GM21390 (cell line): ENCODE measurements at regions not wholly inside any gene's neighbourhood (a gene's known extent, or its start where the extent isn't known, plus 50 kb on each side); places are given as distances from the start of the nearest gene placed in this dataset.
"Not testable (repeated sequence)": the region's sequence is repeated elsewhere in the genome, so short reads cannot be mapped to it uniquely, and the experiment has no call there.

Source experiments
- ATAC-seq: cut with Tn5 transposase; IDR thresholded peaks from one replicate; pipeline ENCODE4 v1.9.1; 2021; ENCODE audit not compliant: unreplicated experiment

DNA sequence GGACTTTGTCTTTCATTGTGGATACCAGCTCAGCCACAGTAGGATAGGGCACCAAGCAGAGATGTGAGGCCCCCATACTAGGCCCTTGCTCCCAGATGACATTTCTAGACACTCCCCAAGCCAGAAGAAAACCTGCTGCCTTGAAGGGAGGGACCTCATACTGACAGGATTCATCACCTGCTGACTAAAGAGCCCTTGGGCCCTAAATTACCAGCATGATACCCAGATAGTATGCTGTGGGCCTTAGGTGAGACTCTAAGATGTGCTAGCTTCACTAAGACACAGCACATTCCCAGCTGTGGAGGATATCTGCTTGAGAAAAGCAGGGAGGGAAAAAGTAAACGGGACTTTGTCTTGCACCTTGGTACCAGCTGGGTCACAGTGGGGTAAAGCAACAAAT, 324.0 kb downstream of the TBL1XR1 start:
- peak; percentile 13 for ATAC-seq

DNA sequence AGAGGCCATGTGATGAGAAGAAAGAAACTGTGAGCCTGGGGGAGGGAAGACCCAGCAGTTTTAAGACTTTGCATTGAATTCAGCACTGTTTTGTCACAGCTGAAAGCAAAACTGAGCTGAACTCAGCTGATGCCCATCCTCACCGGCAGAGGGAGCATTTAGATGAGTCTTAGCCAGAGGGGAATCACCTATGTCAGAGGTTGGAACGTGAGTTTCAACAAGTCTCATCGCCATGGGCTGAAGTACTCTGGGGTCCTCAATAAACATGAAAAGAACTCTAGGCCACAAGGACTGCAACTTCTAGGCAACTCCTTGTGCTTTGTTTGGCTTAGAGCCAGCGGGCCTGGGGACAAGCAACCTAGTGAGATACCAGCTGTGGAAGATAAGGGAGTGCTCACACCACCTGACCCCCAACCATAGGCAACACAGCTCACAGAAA, 324.5 kb downstream of the TBL1XR1 start:
- ATAC-seq, result peak; percentile 96

DNA sequence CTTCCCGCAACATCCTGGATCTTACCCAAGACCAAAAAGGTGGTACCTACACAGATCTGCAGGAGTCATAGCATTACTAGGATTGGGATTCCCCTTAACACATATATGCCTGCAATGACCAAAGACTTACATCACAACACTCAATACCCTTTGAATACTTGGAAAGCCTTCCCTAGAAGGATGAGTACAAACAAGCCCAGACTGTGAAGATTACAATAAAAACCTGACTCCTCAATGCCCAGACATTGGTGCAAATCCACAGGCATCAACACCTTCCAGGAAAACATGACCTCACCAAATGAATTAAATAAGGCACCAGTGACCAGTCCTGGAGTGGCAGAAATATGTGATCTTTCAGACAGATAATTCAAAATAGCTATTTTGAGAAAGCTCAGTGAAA, 326.8 kb downstream of the TBL1XR1 start:
- ATAC-seq, result no peak

DNA sequence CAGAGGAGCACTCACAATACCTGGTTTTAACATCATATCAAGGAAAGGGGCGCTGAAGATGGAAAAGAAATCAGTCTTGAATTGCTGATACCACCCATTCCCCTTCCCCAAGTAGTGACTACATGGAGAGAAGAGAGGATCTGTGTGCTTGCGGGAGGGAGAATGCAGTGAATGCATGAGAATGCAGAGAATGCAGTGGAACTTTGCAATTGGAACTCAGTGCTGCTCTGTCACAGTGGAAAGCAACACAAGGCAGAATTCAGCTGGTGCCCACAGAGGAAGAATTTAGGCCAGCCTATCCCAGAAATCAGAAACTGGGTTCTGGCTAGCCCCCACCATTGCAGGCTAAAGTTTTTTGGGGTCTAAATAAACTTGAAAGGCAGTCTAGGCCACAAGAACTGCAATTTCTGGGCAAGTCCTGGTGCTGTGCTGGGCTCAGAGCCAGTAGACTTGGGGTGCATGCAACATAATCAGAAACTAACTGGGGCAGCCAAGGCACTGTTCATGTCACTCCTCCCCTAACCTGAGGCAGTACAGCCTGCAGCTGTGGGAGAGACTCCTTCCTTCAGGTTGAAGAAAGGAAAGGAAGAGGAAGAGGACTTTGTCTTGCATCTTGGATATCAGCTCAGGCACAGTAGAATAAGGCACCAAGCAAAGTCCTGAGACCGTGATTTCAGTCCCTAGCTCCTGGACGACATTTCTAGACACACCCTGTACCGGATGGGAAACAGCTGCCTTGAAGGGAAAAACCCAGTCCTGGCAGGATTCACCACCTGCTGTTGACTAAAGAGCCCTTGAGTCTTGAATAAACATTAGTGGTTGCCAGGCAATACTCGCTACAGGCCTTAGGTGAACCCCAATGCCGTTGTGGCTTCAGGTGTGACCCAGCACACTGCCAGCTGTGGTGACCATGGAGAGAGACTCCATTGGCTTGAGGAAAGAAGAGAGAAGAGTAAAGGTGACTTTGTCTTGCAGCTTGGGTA, 329.3 kb downstream of the TBL1XR1 start:
- ATAC-seq, result no peak

DNA sequence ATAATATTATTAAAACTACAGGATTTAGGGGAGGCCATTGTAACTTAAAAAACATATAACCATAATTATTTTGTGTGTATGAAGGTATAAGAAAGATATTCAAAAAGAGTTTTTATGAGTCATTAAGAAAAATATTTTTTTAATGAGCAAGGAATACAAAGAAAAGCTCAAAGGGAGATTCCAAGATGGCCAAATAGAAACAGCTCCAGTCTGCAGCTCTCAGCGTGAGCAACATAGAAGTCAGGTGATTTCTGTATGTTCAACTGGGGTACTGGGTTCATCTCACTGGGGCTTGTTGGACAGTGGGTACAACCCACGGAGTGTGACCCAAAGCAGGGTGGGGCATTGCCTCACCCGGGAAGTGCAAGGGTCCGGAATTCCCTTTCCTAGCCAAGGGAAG, 336.1 kb downstream of the TBL1XR1 start:
- ATAC-seq, result no peak

DNA sequence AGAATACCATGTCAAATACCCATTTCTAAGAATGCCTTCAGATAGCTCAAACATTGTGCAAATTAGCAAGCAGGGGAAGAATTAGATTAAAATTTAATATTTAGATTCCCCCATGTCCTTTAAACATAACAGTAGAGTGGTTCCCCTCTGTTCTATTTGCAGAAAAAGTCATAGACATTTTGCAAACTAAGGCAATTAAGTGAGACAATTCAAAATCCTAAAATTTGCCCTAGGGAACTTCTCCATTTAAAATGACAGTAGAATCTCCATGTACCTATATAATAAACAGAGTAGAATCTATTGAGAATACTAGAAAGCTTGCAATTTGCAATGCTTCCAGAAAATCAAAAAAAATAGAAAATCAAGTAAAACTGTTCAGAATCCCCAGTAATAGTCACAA, 340.6 kb downstream of the TBL1XR1 start:
- ATAC-seq, result no peak

DNA sequence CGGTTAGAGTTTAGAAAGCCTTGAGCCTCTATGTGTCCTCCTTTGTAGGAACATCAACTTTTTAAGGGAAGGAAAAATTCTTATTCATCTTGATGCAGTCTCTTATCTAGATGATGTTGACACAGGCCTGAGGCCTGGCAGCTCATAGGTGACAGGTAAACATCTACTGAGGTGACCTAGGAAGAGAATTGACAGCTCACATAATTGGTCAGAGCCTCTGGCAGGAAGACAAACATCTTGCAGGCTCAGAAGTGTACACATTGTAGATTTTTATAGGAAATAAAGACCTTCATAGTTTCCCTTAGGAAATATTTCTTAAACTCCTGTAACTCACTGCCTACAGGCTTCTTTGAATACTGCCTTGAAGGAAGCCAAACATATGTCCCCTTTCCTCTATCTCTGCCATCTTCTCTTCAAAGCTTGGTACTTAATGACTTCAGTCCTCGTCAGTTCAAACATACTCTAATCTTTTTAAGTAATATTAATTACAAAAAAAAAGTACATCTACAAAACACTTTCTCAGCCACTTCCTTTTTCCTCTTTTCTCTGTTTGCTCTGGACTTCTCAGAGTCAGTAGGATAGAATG, 341.3 kb downstream of the TBL1XR1 start:
- ATAC-seq, result no peak

DNA sequence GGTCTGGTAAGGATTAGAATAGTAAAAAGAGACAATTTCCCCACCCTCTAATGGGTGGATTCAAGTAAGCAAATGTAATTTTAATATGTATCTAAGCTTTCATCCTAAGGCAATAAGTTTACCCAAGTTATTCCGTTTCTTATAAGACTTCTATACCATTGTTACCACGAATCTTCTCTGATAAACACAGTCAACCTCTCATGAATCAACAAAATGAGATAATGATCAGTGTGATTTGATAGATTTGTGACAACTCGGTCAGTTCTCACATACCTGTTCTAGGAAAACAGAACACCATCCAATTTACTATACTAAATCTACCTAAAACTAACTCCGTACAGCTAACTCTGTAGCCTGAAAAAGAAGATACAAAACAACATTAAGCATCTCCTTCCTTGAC, 342.1 kb downstream of the TBL1XR1 start:
- ATAC-seq, result no peak

DNA sequence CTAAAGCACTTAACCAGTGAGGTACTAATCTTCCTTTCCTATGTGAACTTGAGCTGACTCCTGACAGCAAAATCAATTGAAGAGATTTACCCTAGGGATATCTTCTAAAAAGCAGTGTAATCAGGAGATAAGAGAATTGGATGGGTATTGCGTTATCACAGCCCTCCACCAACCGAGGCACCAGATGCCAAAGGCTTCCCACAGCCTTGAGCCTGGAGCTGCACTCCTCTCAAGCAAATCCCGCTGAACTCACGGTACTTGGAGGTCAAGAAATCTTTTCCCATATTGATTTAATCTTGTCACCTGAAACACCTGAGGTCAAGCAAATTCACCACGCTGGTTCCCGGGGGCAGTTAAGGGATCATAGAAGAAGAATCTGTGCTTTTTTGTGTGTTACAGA, 346.8 kb downstream of the TBL1XR1 start:
- no peak for ATAC-seq

DNA sequence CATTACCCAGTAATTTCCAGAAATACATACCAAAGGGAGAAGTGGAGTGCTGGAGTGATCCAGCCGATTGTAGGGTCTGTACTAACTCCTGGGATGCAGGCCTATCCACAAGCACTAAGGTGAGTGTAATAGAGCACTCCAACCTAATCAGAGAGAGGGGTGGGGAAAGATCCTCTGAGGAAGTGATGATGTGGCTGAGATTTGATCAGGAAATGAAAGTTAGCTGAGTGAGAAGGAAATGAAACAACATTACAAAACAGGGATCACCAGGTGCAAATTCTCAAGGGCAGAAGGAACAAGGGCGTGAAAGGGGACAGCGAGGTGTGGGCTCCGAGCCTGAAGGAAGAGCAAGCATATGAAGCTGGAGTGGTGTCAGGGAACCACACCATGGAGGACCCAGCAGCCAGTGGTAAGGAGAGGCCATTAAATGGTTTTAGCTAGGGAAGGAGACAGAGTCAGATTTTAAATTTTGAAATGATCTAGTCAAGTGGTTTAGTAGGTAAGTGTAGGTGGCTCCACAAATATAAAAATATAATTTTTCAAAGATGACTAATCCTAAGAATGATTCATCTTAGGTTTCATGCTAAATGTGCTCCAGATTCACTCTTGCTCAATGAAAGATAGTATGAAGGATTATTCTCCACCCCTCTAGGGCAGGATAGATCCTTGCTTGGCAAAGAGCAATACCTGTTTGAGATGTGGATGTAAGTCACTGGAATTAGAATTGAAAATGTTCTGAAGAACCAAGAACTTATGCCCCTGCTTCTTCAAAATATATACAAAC, 348.7 kb downstream of the TBL1XR1 start:
- ATAC-seq, result no peak

DNA sequence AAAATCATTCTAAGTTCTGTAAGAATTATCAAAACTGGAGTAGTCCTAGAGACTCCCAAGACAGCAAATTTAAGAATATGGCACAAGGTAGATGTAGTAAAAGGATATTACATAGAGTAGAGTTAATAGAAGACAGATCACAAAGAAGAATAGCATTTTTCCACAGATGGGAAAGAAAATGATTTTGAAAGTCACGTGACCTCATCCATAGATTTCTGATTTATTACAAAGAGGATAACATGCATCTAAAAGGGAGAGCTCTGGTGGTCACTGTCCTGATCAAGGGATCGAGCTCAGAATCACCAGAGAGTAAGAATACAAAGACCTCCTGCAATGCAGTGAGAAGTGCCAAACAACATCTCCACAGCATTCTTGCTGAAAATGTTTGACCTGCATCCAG, 354.4 kb downstream of the TBL1XR1 start:
- ATAC-seq, result no peak

DNA sequence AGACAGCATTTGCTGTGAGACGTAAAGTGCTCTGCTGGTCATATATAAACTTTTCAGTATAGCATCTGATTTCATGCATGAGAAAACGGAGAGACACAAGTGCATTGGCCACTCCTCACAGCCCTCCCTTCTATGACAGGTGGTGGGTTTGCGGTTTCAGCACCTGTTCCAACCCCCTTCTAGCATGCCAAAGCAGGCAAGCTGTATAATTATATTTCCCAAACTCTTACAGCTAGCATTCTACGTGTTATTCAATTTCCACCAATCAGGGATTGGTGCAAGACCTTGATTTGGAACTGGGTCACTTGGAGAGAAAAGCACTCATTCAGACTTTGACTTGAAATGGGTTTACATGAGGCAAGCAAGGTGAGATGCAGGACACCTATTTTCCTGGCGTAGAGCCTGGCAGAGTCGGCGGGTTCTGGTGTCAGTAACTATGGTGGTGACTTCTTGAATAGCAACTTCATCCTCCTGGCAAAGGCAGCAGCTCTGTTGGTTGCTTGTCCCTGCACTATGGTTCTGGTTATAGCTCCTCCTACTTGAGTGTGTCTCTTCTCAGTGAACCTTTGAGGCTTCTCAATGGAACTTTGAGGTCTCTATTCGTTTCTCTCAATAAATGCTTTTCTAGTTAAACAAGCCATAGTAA, 356.5 kb downstream of the TBL1XR1 start:
- no peak for ATAC-seq

DNA sequence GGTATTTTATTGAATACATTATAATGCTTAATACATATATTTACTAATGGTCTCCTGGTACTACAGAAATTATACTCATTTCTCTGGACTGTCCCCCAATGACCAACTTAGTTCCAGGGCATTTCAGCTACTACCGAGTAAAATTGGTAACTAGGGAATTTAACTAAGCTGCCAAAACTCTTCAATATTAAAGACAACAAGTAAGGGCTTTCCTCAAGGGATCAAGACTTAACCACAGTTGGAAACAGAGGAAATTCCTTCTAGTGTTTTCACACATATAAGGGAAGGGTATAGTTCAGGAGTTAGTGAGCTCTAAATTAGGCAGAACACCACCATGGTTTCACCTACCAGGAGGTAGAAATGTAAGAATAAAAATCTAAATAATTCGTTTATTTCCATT, 357.4 kb downstream of the TBL1XR1 start:
- ATAC-seq, result no peak

DNA sequence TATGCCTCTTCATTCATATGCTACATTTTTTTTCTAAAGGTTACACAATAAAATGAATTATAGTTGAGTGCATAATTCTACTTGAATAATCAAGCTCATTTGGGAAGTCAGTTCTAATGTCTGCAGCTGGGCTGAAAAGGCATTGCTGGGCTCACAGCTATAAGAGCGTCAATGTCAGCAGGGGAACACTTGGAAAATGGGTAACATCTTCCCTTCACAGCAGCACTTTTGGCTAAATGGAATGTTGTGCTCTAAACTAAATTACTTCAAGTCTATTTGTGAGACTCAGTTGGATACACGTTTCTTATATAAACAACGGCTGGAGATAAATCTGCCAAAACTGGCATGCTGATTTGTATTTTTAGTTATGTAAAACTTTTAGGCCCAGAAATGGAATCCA, 357.8 kb downstream of the TBL1XR1 start:
- ATAC-seq, result no peak

DNA sequence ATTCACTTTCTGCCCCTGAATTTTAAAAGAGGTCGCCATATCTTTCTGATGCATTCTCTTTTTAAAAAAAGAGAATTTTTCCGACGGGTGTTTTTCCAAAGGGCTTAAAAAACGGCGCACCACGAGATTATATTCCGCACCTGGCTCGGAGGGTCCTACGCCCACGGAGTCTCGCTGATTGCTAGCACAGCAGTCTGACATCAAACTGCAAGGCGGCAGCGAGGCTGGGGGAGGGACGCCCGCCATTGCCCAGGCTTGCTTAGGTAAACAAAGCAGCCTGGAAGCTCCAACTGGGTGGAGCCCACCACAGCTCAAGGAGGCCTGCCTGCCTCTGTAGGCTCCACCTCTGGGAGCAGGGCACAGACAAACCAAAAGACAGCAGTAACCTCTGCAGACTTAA, 370.0 kb downstream of the TBL1XR1 start:
- not testable (repeated sequence) for ATAC-seq

DNA sequence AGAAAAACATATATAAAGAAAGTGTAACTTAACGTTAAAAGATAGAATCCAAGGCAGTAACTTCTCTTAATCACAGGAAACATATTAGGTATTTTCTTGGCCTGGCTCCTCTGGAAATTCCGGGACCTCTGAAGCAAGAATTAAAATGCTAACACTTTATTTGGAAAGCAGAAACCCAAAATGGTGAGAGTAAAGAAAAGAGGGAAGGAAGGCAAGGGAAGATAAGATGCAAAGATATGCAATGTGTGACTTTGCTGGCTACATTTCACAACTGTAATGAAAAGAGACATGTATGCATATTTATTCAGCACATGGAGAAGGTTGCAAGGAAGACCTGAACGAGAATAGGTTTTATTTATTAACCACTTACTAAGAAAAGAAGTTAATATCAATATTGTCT, 372.5 kb downstream of the TBL1XR1 start:
- ATAC-seq, result no peak

DNA sequence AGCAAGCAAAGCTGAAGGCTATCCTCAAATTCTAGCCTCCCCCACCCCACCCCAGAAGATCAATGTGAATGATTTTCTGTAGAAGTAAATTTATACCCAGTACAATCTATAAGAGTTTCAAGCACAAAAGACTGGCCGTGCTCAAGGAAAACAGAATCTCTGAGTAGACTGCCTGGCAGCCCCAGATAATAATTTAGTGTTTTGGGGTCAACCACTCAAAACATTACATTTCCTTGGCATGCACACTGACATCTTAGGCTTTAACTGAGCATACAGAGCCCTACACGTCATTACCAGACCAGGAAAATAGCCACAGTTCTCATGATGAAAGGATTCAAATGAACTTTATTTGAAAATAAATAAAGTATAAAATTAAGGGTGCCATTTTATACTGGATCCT, 376.5 kb downstream of the TBL1XR1 start:
- ATAC-seq, result no peak

DNA sequence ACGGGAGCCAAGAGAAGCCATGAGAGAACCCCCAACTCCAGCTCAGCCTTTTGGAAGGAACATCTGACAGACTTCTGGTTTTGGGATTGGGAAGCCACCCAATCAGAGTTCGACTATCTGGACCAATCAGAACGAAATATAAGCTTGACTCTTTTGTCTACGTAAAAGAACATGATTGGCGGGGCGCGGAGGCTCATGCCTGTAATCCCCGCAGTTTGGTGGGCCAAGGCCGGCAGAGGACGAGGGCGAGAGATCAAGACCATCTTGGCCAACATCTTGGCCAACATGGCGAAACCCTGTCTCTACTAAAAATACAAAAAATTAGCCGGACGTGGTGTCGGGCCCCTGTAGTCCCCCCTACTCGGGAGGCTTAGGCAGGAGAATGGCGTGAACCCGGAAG, 380.3 kb downstream of the TBL1XR1 start:
- no peak for ATAC-seq

DNA sequence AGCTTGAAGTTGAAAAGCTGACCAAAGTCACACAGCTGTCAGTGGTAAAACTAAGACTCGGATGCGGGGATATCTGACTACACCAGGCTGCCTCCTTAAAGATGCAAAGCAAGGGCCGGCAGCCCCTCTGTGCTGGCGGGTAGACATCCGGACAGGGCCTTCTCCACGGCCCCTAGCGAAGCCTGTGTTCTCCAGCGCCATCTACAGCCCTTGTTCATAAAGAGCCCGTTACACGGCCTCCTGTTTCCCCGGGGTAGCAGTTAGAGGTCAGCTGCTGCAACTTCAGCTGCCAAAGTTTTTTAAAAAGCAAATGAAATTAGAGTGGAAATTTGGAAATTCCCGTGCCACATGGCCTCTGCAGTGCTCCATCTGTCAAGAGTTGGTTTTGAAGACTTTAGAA, 383.0 kb downstream of the TBL1XR1 start:
- ATAC-seq, result peak; percentile 94

DNA sequence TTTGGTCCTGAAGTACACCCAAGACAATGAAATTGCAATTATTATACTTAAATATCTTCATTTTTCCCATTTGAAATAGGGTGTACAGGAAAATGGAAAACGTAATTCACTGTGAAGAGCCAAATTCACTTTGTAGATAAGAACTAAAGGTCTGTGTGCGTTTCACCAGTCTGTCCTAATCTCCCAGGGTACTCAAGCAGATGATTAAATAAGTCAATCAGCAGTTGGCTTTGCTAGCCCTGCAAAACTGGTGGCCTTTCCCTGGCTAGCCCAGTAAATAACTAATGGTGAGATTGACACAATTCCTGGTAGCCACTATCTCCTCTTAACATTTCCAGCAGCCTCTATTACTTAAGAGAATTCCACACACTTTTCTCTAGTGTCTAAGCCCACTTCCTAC, 389.3 kb downstream of the TBL1XR1 start:
- ATAC-seq, result no peak

DNA sequence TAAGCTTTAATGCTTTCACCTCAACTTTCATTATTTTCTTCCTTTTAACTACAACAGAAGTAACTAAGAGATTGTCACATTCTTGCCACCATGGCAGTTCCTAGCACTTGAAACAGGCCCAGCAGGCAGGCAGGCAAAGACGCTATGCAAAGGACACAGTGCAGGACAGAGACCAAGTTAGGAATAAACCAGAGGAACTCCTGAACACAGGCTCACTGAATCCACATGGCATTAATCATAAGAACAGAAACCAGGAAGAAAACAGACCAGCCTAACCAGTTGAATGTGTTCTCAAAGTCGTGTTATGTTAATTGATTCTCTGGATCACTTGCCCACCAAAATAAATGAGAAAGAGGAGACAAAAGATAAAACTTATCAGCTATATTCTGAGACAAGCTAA, 397.6 kb downstream of the TBL1XR1 start:
- no peak for ATAC-seq
